NCI-H1694 treated with DMSO at 0.1 percent for 48 hours (cell line): ENCODE measurements at regions not wholly inside any gene's neighbourhood (a gene's known extent, or its start where the extent isn't known, plus 50 kb on each side); places are given as distances from the start of the nearest gene placed in this dataset.
"Not testable (repeated sequence)": the region's sequence is repeated elsewhere in the genome, so short reads cannot be mapped to it uniquely, and the experiment has no call there.

ENCODE experiments used
- DNase-seq: peaks from one replicate; lab custom pipeline; 2025; lab: John Stamatoyannopoulos, UW

GRCh38 chr2:7145707-7146106, 228.5 kb downstream of the RNF144A start:
- no peak for DNase-seq

- no peak for DNase-seq
These were observed 228.9 kb downstream of the RNF144A start for GRCh38 chr2:7146151-7146550.

GRCh38 chr2:7154656-7155055, 237.4 kb downstream of the RNF144A start:
- DNase-seq: no peak

GRCh38 chr2:7161501-7161900, 244.3 kb downstream of the RNF144A start:
- DNase-seq: no peak

- no peak for DNase-seq
These were observed 248.5 kb downstream of the RNF144A start for GRCh38 chr2:7165736-7166135.

GRCh38 chr2:7167801-7168411, 250.7 kb downstream of the RNF144A start:
- DNase-seq: no peak

GRCh38 chr2:7169593-7169992, 252.4 kb downstream of the RNF144A start:
- no peak for DNase-seq

GRCh38 chr2:7178996-7179395, 261.8 kb downstream of the RNF144A start:
- not testable (repeated sequence) for DNase-seq

- no peak for DNase-seq
These were observed 263.6 kb downstream of the RNF144A start for GRCh38 chr2:7180638-7181370.

GRCh38 chr2:7182525-7182924, 265.3 kb downstream of the RNF144A start:
- DNase-seq: no peak

GRCh38 chr2:7189106-7189505, 271.9 kb downstream of the RNF144A start:
- no peak for DNase-seq

GRCh38 chr2:7190587-7191324, 273.5 kb downstream of the RNF144A start:
- no peak for DNase-seq

- DNase-seq: no peak
These were observed 274.7 kb downstream of the RNF144A start for GRCh38 chr2:7191932-7192331.

- DNase-seq: no peak
These were observed 276.2 kb downstream of the RNF144A start for GRCh38 chr2:7193457-7193856.

GRCh38 chr2:7194950-7195349, 277.7 kb downstream of the RNF144A start:
- no peak for DNase-seq

- no peak for DNase-seq
These were observed 279.7 kb downstream of the RNF144A start for GRCh38 chr2:7196883-7197282.

- no peak for DNase-seq
These were observed 284.6 kb downstream of the RNF144A start for GRCh38 chr2:7201851-7202250.

- peak; percentile 92 for DNase-seq
These were observed 285.9 kb downstream of the RNF144A start for GRCh38 chr2:7203056-7203467.

- DNase-seq: no peak
These were observed 288.1 kb downstream of the RNF144A start for GRCh38 chr2:7205151-7205830.

GRCh38 chr2:7206111-7206810, 289.0 kb downstream of the RNF144A start:
- no peak for DNase-seq

GRCh38 chr2:7207631-7208030, 290.4 kb downstream of the RNF144A start:
- no peak for DNase-seq
